ENCODE measurements at regions not wholly inside any gene's neighbourhood (a gene's known extent, or its start where the extent isn't known, plus 50 kb on each side); places are given as distances from the start of the nearest gene placed in this dataset.

GRCh38 chr12:5364036-5364770 is 67.7 kb upstream of the NTF3 start:
- no TSS peak for BruUV-seq (replicated peaks)
- H3K4me3 Mint-ChIP-seq (ENCODE audit: unreplicated experiment), result no peak overlapping the region
- no peak for DNase-seq
- peaks cover 10% of the 10 kb centered on the region for H3K9me3 Mint-ChIP-seq (ENCODE audit: unreplicated experiment)
- H3K36me3 ChIP-seq (ENCODE audit: control insufficient read depth, insufficient read depth, low read length), result no peaks in the 10 kb centered on the region; the same call in 1 of the 2 replicates
- intact Hi-C loops (cut with micrococcal nuclease; ENCODE audit: unreplicated experiment), result no loop called here
- no peak overlapping the region for H3K4me3 ChIP-seq (ENCODE audit: low read depth, low read length)
- no peaks in the 10 kb centered on the region for H3K9me3 ChIP-seq
- H3K4me1 Mint-ChIP-seq (ENCODE audit: low read depth, unreplicated experiment), result peaks cover 6% of the 10 kb centered on the region
- no peaks in the 10 kb centered on the region for H3K27me3 ChIP-seq (replicated peaks; ENCODE audit: control insufficient read depth, insufficient read depth, low read length)
- H3K27ac Mint-ChIP-seq (ENCODE audit: unreplicated experiment), result no peak overlapping the region
- CTCF ChIA-PET, result no interaction called here
- no peaks in the 10 kb centered on the region for H3K27me3 Mint-ChIP-seq (ENCODE audit: insufficient read depth, unreplicated experiment)
- TF ChIP-seq CTCF (IDR thresholded peaks at IDR 0.05; ENCODE audit: insufficient read depth in 1 of 2, low read depth in 1 of 2, low read length in 1 of 2, severe bottlenecking in 1 of 2, unreplicated experiment in 1 of 2), result no peak
- POLR2A ChIA-PET, result no interaction called here
- peaks cover 5% of the 10 kb centered on the region; the same call in 1 of the 2 replicates for H3K4me1 ChIP-seq
- no peaks in the 10 kb centered on the region for H3K36me3 Mint-ChIP-seq (ENCODE audit: insufficient read depth, unreplicated experiment)

- TF ChIP-seq CTCF (IDR thresholded peaks at IDR 0.05; ENCODE audit: insufficient read depth in 1 of 2, low read depth in 1 of 2, low read length in 1 of 2, severe bottlenecking in 1 of 2, unreplicated experiment in 1 of 2), result no peak
- no peaks in the 10 kb centered on the region for H3K27me3 ChIP-seq (replicated peaks; ENCODE audit: control insufficient read depth, insufficient read depth, low read length)
- peaks cover 10% of the 10 kb centered on the region for H3K9me3 Mint-ChIP-seq (ENCODE audit: unreplicated experiment)
- no peak overlapping the region for H3K27ac Mint-ChIP-seq (ENCODE audit: unreplicated experiment)
- CTCF ChIA-PET, result no interaction called here
- H3K4me1 ChIP-seq, result peaks cover 5% of the 10 kb centered on the region; the same call in 1 of the 2 replicates
- H3K9me3 ChIP-seq, result no peaks in the 10 kb centered on the region
- H3K27me3 Mint-ChIP-seq (ENCODE audit: insufficient read depth, unreplicated experiment), result no peaks in the 10 kb centered on the region
- no TSS peak for BruUV-seq (replicated peaks)
- H3K4me3 Mint-ChIP-seq (ENCODE audit: unreplicated experiment), result no peak overlapping the region
- intact Hi-C loops (cut with micrococcal nuclease; ENCODE audit: unreplicated experiment), result no loop called here
- no peak for DNase-seq
- POLR2A ChIA-PET, result no interaction called here
- no peaks in the 10 kb centered on the region for H3K36me3 Mint-ChIP-seq (ENCODE audit: insufficient read depth, unreplicated experiment)
- H3K36me3 ChIP-seq (ENCODE audit: control insufficient read depth, insufficient read depth, low read length), result no peaks in the 10 kb centered on the region
- H3K4me1 Mint-ChIP-seq (ENCODE audit: low read depth, unreplicated experiment), result peaks cover 6% of the 10 kb centered on the region
- H3K4me3 ChIP-seq (ENCODE audit: low read depth, low read length), result no peak overlapping the region
These were observed 62.6 kb upstream of the NTF3 start for GRCh38 chr12:5369298-5369697.

GRCh38 chr12:5371631-5372030 is 60.3 kb upstream of the NTF3 start:
- intact Hi-C loops (cut with micrococcal nuclease; ENCODE audit: unreplicated experiment), result no loop called here
- Mint-ChIP-seq H3K9me3 (ENCODE audit: unreplicated experiment) (no peaks in the 10 kb centered on the region), H3K36me3 (ENCODE audit: insufficient read depth, unreplicated experiment) (no peaks in the 10 kb centered on the region), H3K4me1 (ENCODE audit: low read depth, unreplicated experiment) (no peaks in the 10 kb centered on the region), H3K27me3 (ENCODE audit: insufficient read depth, unreplicated experiment) (no peaks in the 10 kb centered on the region), H3K27ac (ENCODE audit: unreplicated experiment) (no peak overlapping the region), H3K4me3 (ENCODE audit: unreplicated experiment) (no peak overlapping the region)
- no peak for TF ChIP-seq CTCF (IDR thresholded peaks at IDR 0.05; ENCODE audit: insufficient read depth in 1 of 2, low read depth in 1 of 2, low read length in 1 of 2, severe bottlenecking in 1 of 2, unreplicated experiment in 1 of 2)
- BruUV-seq (replicated peaks), result no TSS peak
- no peak for DNase-seq
- no peaks in the 10 kb centered on the region for H3K9me3 ChIP-seq
- peaks cover 4% of the 10 kb centered on the region; the same call in 1 of the 2 replicates for H3K4me1 ChIP-seq
- ChIA-PET CTCF (no interaction called here), POLR2A (no interaction called here)
- H3K36me3 ChIP-seq (ENCODE audit: control insufficient read depth, insufficient read depth, low read length), result no peaks in the 10 kb centered on the region
- no peak overlapping the region for H3K4me3 ChIP-seq (ENCODE audit: low read depth, low read length)
- no peaks in the 10 kb centered on the region for H3K27me3 ChIP-seq (replicated peaks; ENCODE audit: control insufficient read depth, insufficient read depth, low read length)
